KOPT-K1 (cell line): ENCODE measurements at regions not wholly inside any gene's neighbourhood (a gene's known extent, or its start where the extent isn't known, plus 50 kb on each side); places are given as distances from the start of the nearest gene placed in this dataset.

ENCODE experiments used
- H3K27ac ChIP-seq: fragments of 200-600 bp; sonication (generic); 2 replicates; pipeline ENCODE4 v1.5.1; 2016; ENCODE audit warnings: antibody characterized with exemption, mild to moderate bottlenecking, low read depth, low read length; ENCODE audit not compliant: poor library complexity, severe bottlenecking
- H3K36me3 ChIP-seq: fragments of 200-600 bp; sonication (generic); 2 replicates; pipeline ENCODE4 v1.5.1; 2017; ENCODE audit warnings: antibody characterized with exemption, mild to moderate bottlenecking, low read length, moderate library complexity; ENCODE audit not compliant: insufficient read depth
- H3K9me3 ChIP-seq: fragments of 200-600 bp; sonication (generic); 2 replicates; pipeline ENCODE4 v1.5.1; 2017; ENCODE audit warnings: antibody characterized with exemption, low read length, mild to moderate bottlenecking; ENCODE audit not compliant: insufficient read depth, poor library complexity, severe bottlenecking

- Histone ChIP-seq H3K36me3 (no peaks in the 10 kb centered on the region), H3K27ac (no peak overlapping the region), H3K9me3 (no peaks in the 10 kb centered on the region)
Observed at GRCh38 chr10:78286668-78287067, 253.0 kb downstream of the RPS24 start.

- no peaks in the 10 kb centered on the region for H3K9me3 ChIP-seq
- no peaks in the 10 kb centered on the region for H3K36me3 ChIP-seq
- H3K27ac ChIP-seq, result no peak overlapping the region
Observed at GRCh38 chr10:78287618-78288017, 254.0 kb downstream of the RPS24 start.

GRCh38 chr10:78288663-78289062 lies 255.0 kb downstream of the RPS24 start:
- no peaks in the 10 kb centered on the region for H3K36me3 ChIP-seq
- no peak overlapping the region for H3K27ac ChIP-seq
- H3K9me3 ChIP-seq, result no peaks in the 10 kb centered on the region

- Histone ChIP-seq H3K36me3 (no peaks in the 10 kb centered on the region), H3K9me3 (no peaks in the 10 kb centered on the region), H3K27ac (no peak overlapping the region)
Observed at GRCh38 chr10:78290131-78290750, 256.6 kb downstream of the RPS24 start.

GRCh38 chr10:78291722-78292121 lies 258.1 kb downstream of the RPS24 start:
- Histone ChIP-seq H3K27ac (no peak overlapping the region), H3K36me3 (no peaks in the 10 kb centered on the region), H3K9me3 (no peaks in the 10 kb centered on the region)

- no peak overlapping the region for H3K27ac ChIP-seq
- no peaks in the 10 kb centered on the region for H3K36me3 ChIP-seq
- no peaks in the 10 kb centered on the region for H3K9me3 ChIP-seq
Observed at GRCh38 chr10:78292250-78292981, 258.8 kb downstream of the RPS24 start.

- no peaks in the 10 kb centered on the region for H3K9me3 ChIP-seq
- no peak overlapping the region for H3K27ac ChIP-seq
- no peaks in the 10 kb centered on the region for H3K36me3 ChIP-seq
Observed at GRCh38 chr10:78292982-78293865, 259.6 kb downstream of the RPS24 start.

- peaks cover 3% of the 10 kb centered on the region for H3K9me3 ChIP-seq
- H3K27ac ChIP-seq, result no peak overlapping the region
- H3K36me3 ChIP-seq, result no peaks in the 10 kb centered on the region
Observed at GRCh38 chr10:78295242-78295641, 261.6 kb downstream of the RPS24 start.

- Histone ChIP-seq H3K9me3 (peaks cover 7% of the 10 kb centered on the region), H3K36me3 (no peaks in the 10 kb centered on the region), H3K27ac (no peak overlapping the region)
Observed at GRCh38 chr10:78296785-78297184, 263.1 kb downstream of the RPS24 start.

GRCh38 chr10:78297997-78298396 lies 264.3 kb downstream of the RPS24 start:
- Histone ChIP-seq H3K9me3 (peaks cover 7% of the 10 kb centered on the region), H3K27ac (no peak overlapping the region)

GRCh38 chr10:78298835-78299234 lies 265.2 kb downstream of the RPS24 start:
- Histone ChIP-seq H3K36me3 (no peaks in the 10 kb centered on the region), H3K9me3 (peaks cover 7% of the 10 kb centered on the region), H3K27ac (no peak overlapping the region)

More at GRCh38 chr10:78297997-78298396, 264.3 kb downstream of the RPS24 start:
- H3K36me3 ChIP-seq, result no peaks in the 10 kb centered on the region

- no peak overlapping the region for H3K27ac ChIP-seq
- no peaks in the 10 kb centered on the region for H3K36me3 ChIP-seq
- H3K9me3 ChIP-seq, result peaks cover 7% of the 10 kb centered on the region
Observed at GRCh38 chr10:78299851-78300468, 266.3 kb downstream of the RPS24 start.

- no peak overlapping the region for H3K27ac ChIP-seq
Observed at GRCh38 chr10:78300526-78300925, 266.9 kb downstream of the RPS24 start.

GRCh38 chr10:78301481-78301880 lies 267.8 kb downstream of the RPS24 start:
- no peak overlapping the region for H3K27ac ChIP-seq
- H3K36me3 ChIP-seq, result no peaks in the 10 kb centered on the region
- peaks cover 7% of the 10 kb centered on the region for H3K9me3 ChIP-seq

More at GRCh38 chr10:78300526-78300925, 266.9 kb downstream of the RPS24 start:
- Histone ChIP-seq H3K9me3 (peaks cover 7% of the 10 kb centered on the region), H3K36me3 (no peaks in the 10 kb centered on the region)
